Right lobe of liver (tissue), 4 donors: ENCODE measurements at regions not wholly inside any gene's neighbourhood (a gene's known extent, or its start where the extent isn't known, plus 50 kb on each side); places are given as distances from the start of the nearest gene placed in this dataset.

Experiments
- POLR2A ChIP-seq: fragments of 450-650 bp; IDR thresholded peaks from one replicate; pipeline ENCODE4 v1.6.1; 2017; ENCODE audit warnings: antibody characterized with exemption, mild to moderate bottlenecking
- TF ChIP-seq, protein P1 (sequence below), 4 donors: fragments of 200-600 bp in 3 of 4; fragments of 450-650 bp in 1 of 4; IDR thresholded peaks; one replicate each; pipeline versions ENCODE4 v1.5.1 to v1.8.0; 2016 to 2022; ENCODE audit warnings: antibody characterized with exemption in 4 of 4, mild to moderate bottlenecking in 2 of 4
- donor health status: DM: no; HTN: no; CAD: no.
- donor health status: DM: no; HTN: no; CAD: no.
- donor health status: DM: no; HTN: yes; CAD: no.

DNA sequence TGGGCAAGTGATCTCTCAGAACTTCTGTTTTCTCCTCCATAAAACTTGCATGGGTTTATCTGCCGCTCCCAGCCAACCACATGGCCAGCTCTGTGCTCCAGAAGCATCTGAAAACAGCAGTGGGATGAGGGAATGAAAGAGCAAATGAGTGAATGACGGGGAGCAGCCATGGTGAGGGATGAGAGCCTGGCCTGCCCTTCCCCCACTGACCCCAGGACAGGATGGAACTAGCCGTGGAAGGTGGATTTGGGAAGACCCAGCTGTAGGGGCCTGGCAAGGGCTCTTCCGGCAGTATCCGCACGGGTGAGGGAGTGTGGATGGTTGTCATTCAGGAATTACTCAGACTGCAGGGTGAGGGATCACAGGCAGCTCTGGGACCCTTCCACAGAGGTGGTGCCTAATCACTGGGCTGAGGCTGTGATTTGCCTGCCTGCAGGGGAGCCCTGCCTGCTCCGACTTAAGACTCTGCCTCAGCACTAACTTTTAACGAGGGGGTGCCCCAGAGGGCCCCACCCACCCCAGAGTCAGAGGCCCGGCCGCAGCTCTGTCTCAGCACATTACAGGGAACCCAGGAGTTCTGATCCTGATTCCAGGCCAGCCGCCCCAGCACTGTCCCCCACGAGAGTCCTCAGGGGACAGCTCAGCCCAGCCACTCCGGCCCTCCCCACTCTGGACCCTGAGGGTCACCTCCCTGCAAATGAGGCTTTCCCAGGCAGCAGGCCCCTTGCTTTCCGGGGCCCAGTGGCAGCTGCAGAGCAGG lies 136.8 kb upstream of the C14orf180 start:
- TF ChIP-seq, protein P1, sequence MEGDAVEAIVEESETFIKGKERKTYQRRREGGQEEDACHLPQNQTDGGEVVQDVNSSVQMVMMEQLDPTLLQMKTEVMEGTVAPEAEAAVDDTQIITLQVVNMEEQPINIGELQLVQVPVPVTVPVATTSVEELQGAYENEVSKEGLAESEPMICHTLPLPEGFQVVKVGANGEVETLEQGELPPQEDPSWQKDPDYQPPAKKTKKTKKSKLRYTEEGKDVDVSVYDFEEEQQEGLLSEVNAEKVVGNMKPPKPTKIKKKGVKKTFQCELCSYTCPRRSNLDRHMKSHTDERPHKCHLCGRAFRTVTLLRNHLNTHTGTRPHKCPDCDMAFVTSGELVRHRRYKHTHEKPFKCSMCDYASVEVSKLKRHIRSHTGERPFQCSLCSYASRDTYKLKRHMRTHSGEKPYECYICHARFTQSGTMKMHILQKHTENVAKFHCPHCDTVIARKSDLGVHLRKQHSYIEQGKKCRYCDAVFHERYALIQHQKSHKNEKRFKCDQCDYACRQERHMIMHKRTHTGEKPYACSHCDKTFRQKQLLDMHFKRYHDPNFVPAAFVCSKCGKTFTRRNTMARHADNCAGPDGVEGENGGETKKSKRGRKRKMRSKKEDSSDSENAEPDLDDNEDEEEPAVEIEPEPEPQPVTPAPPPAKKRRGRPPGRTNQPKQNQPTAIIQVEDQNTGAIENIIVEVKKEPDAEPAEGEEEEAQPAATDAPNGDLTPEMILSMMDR (IDR thresholded peaks at IDR 0.05) = no peak
- no peak for TF ChIP-seq POLR2A
